ENCODE measurements at regions not wholly inside any gene's neighbourhood (a gene's known extent, or its start where the extent isn't known, plus 50 kb on each side); places are given as distances from the start of the nearest gene placed in this dataset.
A peak's percentile ranks its signal among the peaks of the same experiment; 100 is the strongest.

DNA sequence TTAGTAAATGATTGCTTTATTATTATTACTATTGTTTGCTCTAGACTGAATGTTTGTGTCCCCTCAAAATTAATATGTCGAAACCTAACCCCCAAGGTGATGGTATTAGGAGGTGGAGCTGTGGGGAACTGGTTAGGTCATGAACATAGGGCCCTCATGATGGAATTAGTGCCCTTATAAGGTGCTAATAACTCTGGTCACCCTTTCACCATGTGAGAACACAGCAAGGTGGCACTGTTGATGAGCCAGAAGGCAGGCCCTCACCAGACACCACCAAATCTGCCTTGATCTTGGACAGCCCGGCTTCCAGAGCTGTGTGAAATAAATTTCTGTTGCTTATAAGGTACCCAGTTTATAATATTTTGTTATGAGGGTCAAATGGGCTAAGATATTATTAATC lies 95.8 kb downstream of the BDNF start:
- DNase-seq (ENCODE audit: low read depth) = no peak
- H3K4me3 ChIP-seq (ENCODE audit: low read length) = no peak overlapping the region
- TF ChIP-seq, protein P1, sequence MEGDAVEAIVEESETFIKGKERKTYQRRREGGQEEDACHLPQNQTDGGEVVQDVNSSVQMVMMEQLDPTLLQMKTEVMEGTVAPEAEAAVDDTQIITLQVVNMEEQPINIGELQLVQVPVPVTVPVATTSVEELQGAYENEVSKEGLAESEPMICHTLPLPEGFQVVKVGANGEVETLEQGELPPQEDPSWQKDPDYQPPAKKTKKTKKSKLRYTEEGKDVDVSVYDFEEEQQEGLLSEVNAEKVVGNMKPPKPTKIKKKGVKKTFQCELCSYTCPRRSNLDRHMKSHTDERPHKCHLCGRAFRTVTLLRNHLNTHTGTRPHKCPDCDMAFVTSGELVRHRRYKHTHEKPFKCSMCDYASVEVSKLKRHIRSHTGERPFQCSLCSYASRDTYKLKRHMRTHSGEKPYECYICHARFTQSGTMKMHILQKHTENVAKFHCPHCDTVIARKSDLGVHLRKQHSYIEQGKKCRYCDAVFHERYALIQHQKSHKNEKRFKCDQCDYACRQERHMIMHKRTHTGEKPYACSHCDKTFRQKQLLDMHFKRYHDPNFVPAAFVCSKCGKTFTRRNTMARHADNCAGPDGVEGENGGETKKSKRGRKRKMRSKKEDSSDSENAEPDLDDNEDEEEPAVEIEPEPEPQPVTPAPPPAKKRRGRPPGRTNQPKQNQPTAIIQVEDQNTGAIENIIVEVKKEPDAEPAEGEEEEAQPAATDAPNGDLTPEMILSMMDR (IDR thresholded peaks at IDR 0.05; ENCODE audit: insufficient read depth, low read depth, low read length, missing control alignments) = no peak

DNA sequence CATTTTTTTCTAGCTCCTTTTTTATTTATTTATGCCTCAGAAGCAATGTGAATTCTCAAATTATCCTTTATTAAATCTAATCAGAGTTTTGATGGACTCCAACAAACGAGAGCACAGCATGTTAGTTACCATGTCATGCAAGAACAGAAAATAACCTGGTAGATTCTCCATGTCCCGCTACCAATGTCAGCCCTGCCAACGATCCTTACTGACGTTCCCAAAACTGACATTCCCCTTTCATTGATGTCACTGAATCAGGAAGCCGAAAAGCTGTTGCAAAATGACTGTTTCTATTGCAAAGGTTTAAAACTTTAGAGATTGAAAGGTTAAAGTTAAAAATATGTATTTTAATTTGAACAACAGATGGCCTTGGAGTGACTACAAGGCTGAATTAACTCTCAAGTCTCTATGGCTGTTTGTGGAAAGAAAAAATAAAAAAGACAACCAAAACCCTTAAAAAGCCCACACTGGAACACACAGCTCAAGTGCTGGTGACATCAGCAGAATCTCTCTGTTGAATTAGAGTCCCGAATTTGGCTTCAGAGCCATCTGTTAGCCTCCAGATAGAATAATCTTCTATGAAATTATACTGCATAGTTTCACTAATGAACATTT lies 96.8 kb downstream of the BDNF start:
- DNase-seq (ENCODE audit: low read depth) = no peak
- H3K4me3 ChIP-seq (ENCODE audit: low read length) = no peak overlapping the region
- TF ChIP-seq, protein P1 (IDR thresholded peaks at IDR 0.05; ENCODE audit: insufficient read depth, low read depth, low read length, missing control alignments) = no peak

DNA sequence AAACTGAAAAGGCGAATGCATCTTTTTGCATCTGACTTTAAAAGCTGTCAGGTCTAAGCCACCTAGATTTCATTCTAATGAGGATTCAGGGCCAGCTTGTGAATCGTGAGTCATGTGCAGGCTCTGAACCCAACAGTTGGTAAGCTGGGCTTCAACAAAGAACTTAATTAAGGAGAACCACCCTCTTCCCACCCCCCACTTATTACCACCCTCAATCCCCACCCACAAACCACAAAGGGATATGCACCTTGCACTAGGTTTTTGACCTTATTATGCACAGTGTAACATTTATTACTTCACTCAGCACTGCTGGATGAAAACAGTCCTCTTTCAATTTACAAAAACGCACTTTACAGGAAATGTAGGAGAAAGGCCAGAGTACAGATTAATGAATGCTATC lies 94.1 kb upstream of the LIN7C start:
- H3K4me3 ChIP-seq (ENCODE audit: low read length) = no peak overlapping the region
- no peak for DNase-seq (ENCODE audit: low read depth)
- TF ChIP-seq, protein P1 (IDR thresholded peaks at IDR 0.05; ENCODE audit: insufficient read depth, low read depth, low read length, missing control alignments) = no peak

DNA sequence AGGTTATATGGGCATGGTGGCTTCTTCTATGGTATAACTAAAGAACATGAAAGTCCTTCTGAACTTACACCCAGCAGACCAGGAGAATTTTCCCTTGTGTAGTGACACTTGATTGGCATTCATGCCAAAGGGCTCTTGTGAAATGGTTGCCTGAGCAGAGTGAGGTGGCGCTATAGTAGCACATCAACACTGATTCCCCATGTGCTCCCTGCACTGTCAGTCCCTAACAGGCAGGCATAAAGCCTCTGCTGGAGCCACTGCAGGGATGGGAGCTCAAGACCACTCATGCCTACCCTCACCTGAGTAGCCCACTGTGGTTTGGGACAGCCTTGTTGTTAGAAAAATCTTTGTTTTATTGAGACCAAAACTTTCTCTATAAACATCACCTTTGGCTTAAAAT lies 92.6 kb upstream of the LIN7C start:
- no peak overlapping the region for H3K4me3 ChIP-seq (ENCODE audit: low read length)
- DNase-seq (ENCODE audit: low read depth) = peak; percentile 11
- TF ChIP-seq, protein P1 (IDR thresholded peaks at IDR 0.05; ENCODE audit: insufficient read depth, low read depth, low read length, missing control alignments) = no peak

DNA sequence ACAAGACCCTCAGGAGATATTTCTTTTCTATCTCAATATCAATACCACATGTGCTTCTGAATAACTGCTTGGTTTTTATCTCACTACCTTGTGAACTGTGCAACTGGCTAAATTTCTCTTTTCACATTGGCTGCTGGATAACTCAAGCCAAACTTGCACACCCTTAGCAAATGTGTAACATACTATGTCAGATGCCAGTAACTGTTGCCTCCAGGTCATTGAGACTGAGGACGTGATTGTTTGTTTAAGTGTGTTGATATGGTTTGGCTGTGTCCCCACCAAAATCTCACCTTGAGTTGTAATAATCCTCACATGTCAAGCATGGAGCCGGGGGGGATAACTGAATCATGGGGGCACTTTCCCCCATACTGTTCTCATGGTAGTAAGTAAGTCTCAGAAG lies 90.2 kb upstream of the LIN7C start:
- no peak overlapping the region for H3K4me3 ChIP-seq (ENCODE audit: low read length)
- DNase-seq (ENCODE audit: low read depth) = no peak
- TF ChIP-seq, protein P1 (IDR thresholded peaks at IDR 0.05; ENCODE audit: insufficient read depth, low read depth, low read length, missing control alignments) = no peak

DNA sequence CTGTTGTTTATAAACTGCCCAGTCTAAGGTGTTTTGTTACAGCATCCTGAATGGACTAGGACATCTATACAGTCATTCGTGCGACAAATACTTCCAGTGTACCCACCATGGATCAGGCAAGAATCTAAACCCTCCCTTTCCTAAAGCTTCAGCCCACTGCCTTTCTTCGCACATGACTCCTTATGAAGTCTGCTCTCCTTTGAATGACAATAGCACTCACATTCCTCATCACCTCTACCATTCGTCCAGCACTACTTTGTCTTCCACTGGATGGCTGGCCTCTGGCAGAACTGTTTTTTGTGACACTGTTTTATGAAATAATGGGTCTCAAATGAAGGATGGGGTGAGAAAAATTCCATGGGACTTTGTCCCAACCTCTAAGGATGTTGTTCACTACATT lies 89.8 kb upstream of the LIN7C start:
- H3K4me3 ChIP-seq (ENCODE audit: low read length) = no peak overlapping the region
- no peak for DNase-seq (ENCODE audit: low read depth)
- TF ChIP-seq, protein P1 (IDR thresholded peaks at IDR 0.05; ENCODE audit: insufficient read depth, low read depth, low read length, missing control alignments) = no peak

DNA sequence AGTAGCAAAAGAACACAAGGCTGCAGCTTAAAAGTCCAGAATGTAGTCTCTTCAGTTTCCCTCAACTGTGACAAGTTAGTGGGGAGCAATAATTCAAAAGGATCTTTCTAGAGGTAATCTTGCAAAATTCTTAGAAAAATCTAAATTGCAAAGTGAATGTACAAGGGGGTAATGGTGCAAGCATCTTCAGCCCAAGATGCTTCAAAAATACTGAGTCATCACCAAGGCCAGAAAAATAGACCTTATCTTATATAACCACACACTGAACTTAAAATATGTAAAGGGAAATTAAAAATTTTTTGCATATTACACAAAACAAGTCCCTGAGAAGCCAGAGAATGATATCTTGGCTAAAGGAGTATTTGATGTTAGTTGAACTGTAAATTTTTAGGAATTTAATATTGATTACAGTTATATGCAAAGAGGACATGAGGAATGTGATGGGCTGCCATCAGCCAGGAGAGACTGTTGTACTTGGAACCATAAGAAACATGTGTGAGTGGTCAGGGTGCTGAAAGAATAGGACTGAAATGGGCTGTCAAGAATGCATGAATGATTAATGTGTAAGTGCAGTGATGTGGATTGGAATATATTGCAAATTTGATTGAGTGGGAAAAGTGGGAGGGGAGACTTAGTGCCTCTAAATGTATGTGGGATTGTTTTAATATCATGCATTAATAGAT lies 85.7 kb upstream of the LIN7C start:
- no peak overlapping the region for H3K4me3 ChIP-seq (ENCODE audit: low read length)
- DNase-seq (ENCODE audit: low read depth) = no peak
- TF ChIP-seq, protein P1 (IDR thresholded peaks at IDR 0.05; ENCODE audit: insufficient read depth, low read depth, low read length, missing control alignments) = no peak
